ENCODE measurements at regions not wholly inside any gene's neighbourhood (a gene's known extent, or its start where the extent isn't known, plus 50 kb on each side); places are given as distances from the start of the nearest gene placed in this dataset.

DNA sequence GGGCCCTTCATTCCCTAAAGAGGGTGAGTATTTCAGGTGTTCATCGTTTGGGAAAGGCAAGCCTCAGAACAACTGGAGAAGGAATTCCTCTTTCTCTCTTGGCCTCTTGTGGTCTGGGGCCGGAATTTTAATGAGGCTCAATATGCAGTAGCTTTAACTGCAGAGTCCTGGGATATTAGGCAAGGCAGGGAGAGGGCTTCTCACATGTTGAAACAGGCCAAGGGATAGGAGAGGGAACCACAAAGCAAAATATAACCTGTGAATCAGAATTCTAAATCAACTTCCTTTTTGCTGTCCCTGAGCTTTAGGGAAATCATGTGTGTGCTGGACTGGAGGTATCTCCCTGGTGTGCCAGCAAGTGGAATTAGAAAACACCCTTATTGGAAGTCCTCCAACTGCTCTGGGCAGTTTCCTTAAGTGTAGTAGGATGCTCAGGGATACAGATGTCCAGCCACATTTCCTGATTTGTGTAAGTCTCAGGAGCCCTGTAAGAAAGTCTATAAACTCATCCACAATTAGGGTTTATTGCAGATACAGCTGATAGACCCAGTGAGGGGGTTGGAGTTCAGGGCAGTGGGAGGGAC is 215.8 kb upstream of the ZRANB2 start:
- no peaks in the 10 kb centered on the region for H4K20me1 ChIP-seq (replicated peaks; ENCODE audit: control insufficient read depth, insufficient read depth, low read length)
- no peaks in the 10 kb centered on the region for H3K4me1 ChIP-seq (replicated peaks in 1 of 2; ENCODE audit: control insufficient read depth in 2 of 2, insufficient read depth in 2 of 2, low read length in 2 of 2)
- ChIA-PET POLR2A (no interaction called here), CTCF (ENCODE audit: low intra/inter-chr PET ratio) (no interaction called here)
- H3K27me3 ChIP-seq (ENCODE audit: control insufficient read depth in 2 of 2, insufficient read depth in 2 of 2, low read length in 2 of 2): no peaks in the 10 kb centered on the region
- no peak overlapping the region for H3K4me3 ChIP-seq
- no TSS peak for BruUV-seq (replicated peaks)
- TF ChIP-seq ZFP30 (CRISPR knock-in tag; IDR thresholded peaks at IDR 0.05; ENCODE audit: borderline replicate concordance) (no peak), TCF15 (CRISPR knock-in tag; IDR thresholded peaks at IDR 0.05) (no peak)
- no peak overlapping the region for H3K27ac ChIP-seq (ENCODE audit: extremely low read depth, low read depth, low read length)
- WGBS (ENCODE audit: insufficient coverage, low coverage, missing lambda C conversion rate): 0% methylated on average over 2 of the region's 2 CpGs
- H3K9ac ChIP-seq (ENCODE audit: insufficient read depth in 1 of 2, low read depth in 2 of 2, low read length in 2 of 2): no peak overlapping the region
- no peaks in the 10 kb centered on the region for H3K79me2 ChIP-seq (ENCODE audit: control insufficient read depth, insufficient read depth, low read length)
- FAIRE-seq (no peak), DNase-seq (ENCODE audit: extremely low read depth in 1 of 4, low spot score in 3 of 4) (no peak), ATAC-seq (no peak)
- H2AFZ ChIP-seq (ENCODE audit: low read depth, low read length): no peak overlapping the region
- intact Hi-C loops (cut with micrococcal nuclease): no loop called here
- H3K9me1 ChIP-seq (ENCODE audit: control insufficient read depth, insufficient read depth, low read length): no peaks in the 10 kb centered on the region
- in situ Hi-C loops (cut with MboI): no loop called here
- no peaks in the 10 kb centered on the region for H3K36me3 ChIP-seq (ENCODE audit: control insufficient read depth, insufficient read depth, low read length)
- H3K4me2 ChIP-seq (ENCODE audit: insufficient read depth, low read length): no peak overlapping the region
- H3K9me3 ChIP-seq (replicated peaks; ENCODE audit: control insufficient read depth, insufficient read depth, low read depth, low read length): no peaks in the 10 kb centered on the region

GRCh38 chr1:71295350-71295749 is 214.5 kb upstream of the ZRANB2 start:
- H3K9me3 ChIP-seq (replicated peaks; ENCODE audit: control insufficient read depth, insufficient read depth, low read depth, low read length): no peaks in the 10 kb centered on the region
- no TSS peak for BruUV-seq (replicated peaks)
- no peak for DNase-seq (ENCODE audit: extremely low read depth in 1 of 4, low spot score in 3 of 4)

More at GRCh38 chr1:71295350-71295749, 214.5 kb upstream of the ZRANB2 start:
- H3K9ac ChIP-seq (ENCODE audit: insufficient read depth in 1 of 2, low read depth in 2 of 2, low read length in 2 of 2): no peak overlapping the region
- H3K4me1 ChIP-seq (replicated peaks in 1 of 2; ENCODE audit: control insufficient read depth in 2 of 2, insufficient read depth in 2 of 2, low read length in 2 of 2): no peaks in the 10 kb centered on the region
- H3K27me3 ChIP-seq (ENCODE audit: control insufficient read depth in 2 of 2, insufficient read depth in 2 of 2, low read length in 2 of 2): no peaks in the 10 kb centered on the region
- intact Hi-C loops (cut with micrococcal nuclease): no loop called here
- no peak overlapping the region for H3K27ac ChIP-seq (ENCODE audit: extremely low read depth, low read depth, low read length)
- H3K4me3 ChIP-seq: no peak overlapping the region
- no peaks in the 10 kb centered on the region for H3K79me2 ChIP-seq (ENCODE audit: control insufficient read depth, insufficient read depth, low read length)
- H3K36me3 ChIP-seq (ENCODE audit: control insufficient read depth, insufficient read depth, low read length): no peaks in the 10 kb centered on the region
- 2% methylated on average over 3 of the region's 3 CpGs for WGBS (ENCODE audit: insufficient coverage, low coverage, missing lambda C conversion rate)
- no peak for TF ChIP-seq RBFOX2 (IDR thresholded peaks at IDR 0.05; ENCODE audit: low read depth, low read length)
- no peak for TF ChIP-seq NCOR1 (IDR thresholded peaks at IDR 0.05)
- H2AFZ ChIP-seq (ENCODE audit: low read depth, low read length): no peak overlapping the region
- in situ Hi-C loops (cut with MboI): no loop called here
- no peak for FAIRE-seq
- CTCF ChIA-PET (ENCODE audit: low intra/inter-chr PET ratio): no interaction called here
- no peaks in the 10 kb centered on the region for H3K9me1 ChIP-seq (ENCODE audit: control insufficient read depth, insufficient read depth, low read length)
- ATAC-seq: no peak
- H3K4me2 ChIP-seq (ENCODE audit: insufficient read depth, low read length): no peak overlapping the region
- POLR2A ChIA-PET: no interaction called here
- no peaks in the 10 kb centered on the region for H4K20me1 ChIP-seq (replicated peaks; ENCODE audit: control insufficient read depth, insufficient read depth, low read length)
